Fibroblast of the aortic adventitia (primary cell): ENCODE measurements at regions not wholly inside any gene's neighbourhood (a gene's known extent, or its start where the extent isn't known, plus 50 kb on each side); places are given as distances from the start of the nearest gene placed in this dataset.

Source experiments
- DNase-seq: peaks from one replicate; pipeline ENCODE4 v3.0.0-alpha.2; 2010; ENCODE audit warnings: low read depth
- H3K4me3 ChIP-seq: 2 replicates; pipeline ENCODE4 v1.5.1; 2011; ENCODE audit warnings: low read depth, mild to moderate bottlenecking, control low read depth, low read length, moderate library complexity
- CTCF ChIP-seq: IDR thresholded peaks from 2 replicates; pipeline ENCODE4 v1.5.1; 2011; ENCODE audit warnings: mild to moderate bottlenecking, low read length, control low read depth, inconsistent platforms; ENCODE audit not compliant: insufficient read depth

DNA sequence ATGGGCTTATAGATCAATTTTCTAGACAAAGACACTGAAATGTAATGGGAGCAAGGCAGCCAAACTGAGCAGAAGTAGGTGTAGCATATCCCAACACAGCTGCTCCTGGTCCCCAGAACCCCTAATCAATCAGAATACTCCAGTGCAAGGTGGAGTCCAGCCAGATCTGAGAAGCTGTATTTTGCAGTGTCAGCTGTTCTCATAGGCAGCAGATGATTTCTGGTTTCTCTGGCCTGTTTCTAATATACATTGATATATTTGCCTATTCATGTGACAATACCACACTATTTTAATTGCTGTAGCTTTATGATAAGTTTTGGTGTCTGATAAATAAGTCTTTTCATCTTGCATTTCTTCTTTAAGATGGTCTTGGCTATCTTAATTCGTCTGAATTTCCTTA lies 117.4 kb upstream of the STARD3NL start:
- no peak for DNase-seq
- no peak overlapping the region for H3K4me3 ChIP-seq
- no peak for TF ChIP-seq CTCF

DNA sequence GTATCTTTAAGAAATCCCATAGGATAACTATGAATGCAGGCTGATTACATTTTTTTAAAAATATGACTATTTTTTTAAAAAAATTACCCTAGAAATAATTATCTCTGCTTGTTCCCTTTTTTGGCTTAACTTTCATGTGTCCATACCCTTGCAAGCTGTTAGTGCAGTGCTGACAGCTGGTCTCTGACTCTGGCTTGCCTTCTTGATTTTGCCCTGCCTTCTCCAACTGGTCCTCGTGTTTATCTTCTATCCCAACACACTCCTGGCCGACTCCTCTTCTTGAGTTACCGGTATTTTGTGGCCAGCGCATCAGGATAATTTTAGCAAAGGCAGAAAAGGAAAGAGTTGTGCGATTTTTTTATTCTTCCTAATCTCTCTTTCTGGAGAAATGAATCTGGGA lies 111.7 kb upstream of the STARD3NL start:
- TF ChIP-seq CTCF: no peak
- no peak overlapping the region for H3K4me3 ChIP-seq
- DNase-seq: no peak

DNA sequence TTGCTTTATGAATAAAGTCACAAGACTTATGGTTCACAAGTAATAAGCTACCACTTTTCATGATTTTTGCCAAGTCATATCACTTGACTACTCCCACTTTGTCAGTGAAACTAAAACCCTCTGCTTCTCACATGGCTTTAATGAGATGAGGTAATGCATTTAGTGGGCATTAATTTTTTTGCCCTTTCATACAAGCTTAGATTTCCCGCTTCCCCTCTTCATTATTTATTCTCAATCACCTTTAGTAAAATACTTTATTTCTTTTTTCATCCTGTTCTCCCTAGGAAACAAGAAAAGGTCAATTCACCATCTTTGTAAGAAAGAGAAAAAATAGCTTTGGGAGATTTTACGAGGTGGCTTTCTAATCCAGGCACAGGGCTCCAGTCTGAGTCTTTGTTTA lies 109.6 kb upstream of the STARD3NL start:
- no peak for DNase-seq
- H3K4me3 ChIP-seq: no peak overlapping the region
- no peak for TF ChIP-seq CTCF

GRCh38 chr7:38069052-38069451 lies 109.0 kb upstream of the STARD3NL start:
- no peak for TF ChIP-seq CTCF
- no peak for DNase-seq
- H3K4me3 ChIP-seq: no peak overlapping the region

GRCh38 chr7:38070718-38071117 lies 107.3 kb upstream of the STARD3NL start:
- peak; percentile 65 for TF ChIP-seq CTCF
- DNase-seq: peak; percentile 74
- no peak overlapping the region for H3K4me3 ChIP-seq

DNA sequence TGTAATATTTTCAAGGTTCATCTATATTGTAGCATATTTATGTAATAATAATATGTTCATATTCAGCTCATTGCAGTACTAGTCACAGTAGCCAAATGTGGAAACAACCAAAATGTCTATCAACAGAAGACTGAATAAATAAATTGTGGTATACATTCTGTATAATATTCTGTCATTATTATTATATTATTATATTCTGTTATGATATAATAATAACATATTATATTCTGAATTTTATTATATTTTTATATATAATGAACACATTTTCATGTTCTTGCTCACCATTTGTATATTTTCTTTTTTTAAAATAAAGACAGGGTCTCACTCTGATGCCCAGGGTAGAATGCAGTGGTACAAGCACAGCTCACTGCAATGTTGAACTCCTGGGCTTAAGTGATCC lies 91.2 kb upstream of the STARD3NL start:
- H3K4me3 ChIP-seq: no peak overlapping the region
- TF ChIP-seq CTCF: no peak
- DNase-seq: no peak

DNA sequence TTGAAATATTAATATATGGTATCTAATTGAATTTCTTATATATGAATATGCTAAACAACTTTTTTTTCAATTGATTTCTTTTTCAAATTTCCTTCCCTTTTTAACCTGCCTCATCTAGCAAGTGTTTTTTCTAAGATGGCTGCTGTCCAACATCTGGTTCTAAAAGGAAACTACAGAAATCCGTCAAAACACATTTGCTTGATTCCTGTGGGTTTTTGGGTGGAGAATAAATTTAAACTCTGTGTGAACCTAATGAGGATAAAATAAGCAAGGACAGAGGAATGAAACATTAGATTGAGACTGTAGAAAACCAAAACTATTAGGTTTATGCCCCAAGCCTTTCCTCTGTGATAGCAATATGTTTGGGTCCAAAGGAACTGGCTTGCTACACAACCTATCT lies 75.5 kb upstream of the STARD3NL start:
- TF ChIP-seq CTCF: no peak
- no peak overlapping the region for H3K4me3 ChIP-seq
- peak; percentile 90 for DNase-seq
